Right lobe of liver (tissue), 6 donors: ENCODE measurements at regions not wholly inside any gene's neighbourhood (a gene's known extent, or its start where the extent isn't known, plus 50 kb on each side); places are given as distances from the start of the nearest gene placed in this dataset.

ENCODE experiments used
- ATAC-seq, 4 donors: fragments of 200-7000 bp; cut with Tn5 transposase; one replicate each; pipeline ENCODE4 v1.9.1; 2020; ENCODE audit warnings: mild to moderate bottlenecking in 4 of 4, moderate library complexity in 4 of 4
- DNase-seq, 3 donors: peaks; one replicate each; pipeline ENCODE4 v3.0.0-alpha.2; 2020
- H3K27ac ChIP-seq, 3 donors: fragments of 200-600 bp; one replicate each; pipeline ENCODE4 v1.8.0; 2022
- H3K27me3 ChIP-seq, 2 donors: fragments of 200-600 bp; one replicate each; pipeline ENCODE4 v1.8.0; 2022
- H3K36me3 ChIP-seq, 4 donors: fragments of 200-600 bp; sonication (generic) in 1 of 4; one replicate each; pipeline versions ENCODE4 v1.5.1 to v1.8.0; 2017 to 2022; ENCODE audit warnings: control low read depth in 1 of 4
- H3K4me1 ChIP-seq, 4 donors: fragments of 200-600 bp; sonication (generic) in 1 of 4; one replicate each; pipeline versions ENCODE4 v1.5.1 to v1.8.0; 2017 to 2022; ENCODE audit warnings: control low read depth in 1 of 4
- H3K4me3 ChIP-seq, 3 donors: fragments of 200-600 bp; one replicate each; pipeline ENCODE4 v1.8.0; 2022
- H3K9me3 ChIP-seq, 4 donors: fragments of 200-600 bp; sonication (generic) in 1 of 4; one replicate each; pipeline versions ENCODE4 v1.5.1 to v1.8.0; 2017 to 2022; ENCODE audit warnings: control low read depth in 1 of 4
- CTCF ChIP-seq, 4 donors: fragments of 200-600 bp in 3 of 4; fragments of 450-650 bp in 1 of 4; IDR thresholded peaks; one replicate each; pipeline versions ENCODE4 v1.5.1 to v1.8.0; 2016 to 2022; ENCODE audit warnings: antibody characterized with exemption in 4 of 4, mild to moderate bottlenecking in 2 of 4
- POLR2A ChIP-seq: fragments of 450-650 bp; IDR thresholded peaks from one replicate; pipeline ENCODE4 v1.6.1; 2017; ENCODE audit warnings: antibody characterized with exemption, mild to moderate bottlenecking
- WGBS: methylation state at CpG from one replicate; pipeline ENCODE4 v1.1.6; 2018; ENCODE audit warnings: low coverage, low lambda C conversion rate; ENCODE audit not compliant: insufficient coverage; ENCODE audit errors: missing lambda C conversion rate; 5-methylcytosine and 5-hydroxymethylcytosine counted together
- intact Hi-C, 2 donors: fragments of 100-400 bp; cut with DNase I; formaldehyde crosslinking; loops; one replicate each; pipeline versions ENCODE4 v1.11.2 to v1.14.1; 2022
- donor health status: DM: no; HTN: yes; CAD: no.
- donor health status: DM: no; HTN: no; CAD: no.
- donor health status: DM: no; HTN: no; CAD: no.
- donor health status: DM: no; HTN: yes; CAD: no.
- donor health status: DM: no; HTN: yes; CAD: no.

GRCh38 chr5:29382780-29383179 is 1810.7 kb upstream of the CDH6 start:
- ATAC-seq: no peak
- Histone ChIP-seq H3K27ac (no peak overlapping the region), H3K9me3 (no peaks in the 10 kb centered on the region), H3K27me3 (no peaks in the 10 kb centered on the region), H3K4me1 (no peaks in the 10 kb centered on the region), H3K36me3 (no peaks in the 10 kb centered on the region), H3K4me3 (no peak overlapping the region)
- DNase-seq: no peak
- WGBS: 88% methylated on average over 3 of the region's 4 CpGs
- intact Hi-C loops: no loop called here
- TF ChIP-seq POLR2A (no peak), CTCF (IDR thresholded peaks at IDR 0.05) (no peak)

- Histone ChIP-seq H3K4me3 (no peak overlapping the region), H3K4me1 (no peaks in the 10 kb centered on the region), H3K27ac (no peak overlapping the region), H3K27me3 (no peaks in the 10 kb centered on the region), H3K9me3 (no peaks in the 10 kb centered on the region), H3K36me3 (no peaks in the 10 kb centered on the region)
- DNase-seq (no peak), ATAC-seq (no peak)
- intact Hi-C loops: no loop called here
- TF ChIP-seq POLR2A: no peak
- TF ChIP-seq CTCF (IDR thresholded peaks at IDR 0.05): no peak
- 0% methylated on average over 1 of the region's 1 CpG for WGBS
These were observed 1813.5 kb upstream of the CDH6 start for GRCh38 chr5:29380029-29380428.

GRCh38 chr5:29379619-29380018 is 1813.9 kb upstream of the CDH6 start:
- Histone ChIP-seq H3K36me3 (no peaks in the 10 kb centered on the region), H3K4me1 (no peaks in the 10 kb centered on the region), H3K9me3 (no peaks in the 10 kb centered on the region), H3K27me3 (no peaks in the 10 kb centered on the region), H3K4me3 (no peak overlapping the region), H3K27ac (no peak overlapping the region)
- intact Hi-C loops: no loop called here
- DNase-seq (no peak), ATAC-seq (no peak)
- no peak for TF ChIP-seq CTCF (IDR thresholded peaks at IDR 0.05)
- 78% methylated on average over 5 of the region's 5 CpGs for WGBS

- TF ChIP-seq CTCF (IDR thresholded peaks at IDR 0.05) (no peak), POLR2A (no peak)
- Histone ChIP-seq H3K27me3 (no peaks in the 10 kb centered on the region), H3K4me1 (no peaks in the 10 kb centered on the region), H3K9me3 (no peaks in the 10 kb centered on the region), H3K4me3 (no peak overlapping the region), H3K27ac (no peak overlapping the region), H3K36me3 (no peaks in the 10 kb centered on the region)
- DNase-seq: no peak
- intact Hi-C loops: no loop called here
- no peak for ATAC-seq
- 51% methylated on average over 5 of the region's 5 CpGs for WGBS
These were observed 1815.4 kb upstream of the CDH6 start for GRCh38 chr5:29378104-29378503.

- WGBS: 33% methylated on average over 5 of the region's 5 CpGs
- H3K27me3 ChIP-seq: no peaks in the 10 kb centered on the region
These were observed 1823.2 kb upstream of the CDH6 start for GRCh38 chr5:29370248-29370647.

More at GRCh38 chr5:29370248-29370647, 1823.2 kb upstream of the CDH6 start:
- H3K4me1 ChIP-seq: no peaks in the 10 kb centered on the region
- ATAC-seq (no peak), DNase-seq (no peak)
- TF ChIP-seq CTCF (IDR thresholded peaks at IDR 0.05): no peak
- TF ChIP-seq POLR2A: no peak
- H3K36me3 ChIP-seq: no peaks in the 10 kb centered on the region
- no peak overlapping the region for H3K4me3 ChIP-seq
- intact Hi-C loops: no loop called here
- H3K27ac ChIP-seq: no peak overlapping the region
- H3K9me3 ChIP-seq: no peaks in the 10 kb centered on the region
